Body of pancreas (tissue), 4 donors: ENCODE measurements at regions not wholly inside any gene's neighbourhood (a gene's known extent, or its start where the extent isn't known, plus 50 kb on each side); places are given as distances from the start of the nearest gene placed in this dataset.

Source experiments
- CTCF ChIP-seq, 7 experiments: fragments of 450-650 bp in 4 of 7; fragments of 200-600 bp in 3 of 7; sonication (generic) in 3 of 7; IDR thresholded peaks; one replicate each; pipeline ENCODE4 v1.5.1; 2016 to 2019; ENCODE audit warnings: antibody characterized with exemption in 7 of 7
- POLR2A ChIP-seq, 3 donors: fragments of 450-650 bp; IDR thresholded peaks; one replicate each; pipeline ENCODE4 v1.6.1; 2016; ENCODE audit warnings: antibody characterized with exemption in 3 of 3, mild to moderate bottlenecking in 2 of 3

- TF ChIP-seq CTCF (IDR thresholded peaks at IDR 0.05) (no peak), POLR2A (IDR thresholded peaks at IDR 0.05) (no peak)
Measured at GRCh38 chr21:35099310-35099709, 50.2 kb upstream of the RUNX1 start.
